ENCODE measurements at regions not wholly inside any gene's neighbourhood (a gene's known extent, or its start where the extent isn't known, plus 50 kb on each side); places are given as distances from the start of the nearest gene placed in this dataset.

- Histone ChIP-seq H3K27me3 (no peaks in the 10 kb centered on the region), H3K9me3 (no peaks in the 10 kb centered on the region), H3K4me1 (peaks cover 17% of the 10 kb centered on the region), H3K36me3 (no peaks in the 10 kb centered on the region), H3K27ac (no peak overlapping the region), H3K4me3 (no peak overlapping the region)
- intact Hi-C loops (cut with DNase I): no loop called here
- TF ChIP-seq CTCF (IDR thresholded peaks at IDR 0.05) (no peak), POLR2AphosphoS5 (IDR thresholded peaks at IDR 0.05; ENCODE audit: insufficient read depth in 1 of 2, low read depth in 1 of 2) (no peak), POLR2A (IDR thresholded peaks at IDR 0.05) (no peak)
- no peak for DNase-seq (ENCODE audit: extremely low spot score in 2 of 2)
Measured at GRCh38 chr5:67543720-67544270, 347.2 kb upstream of the CD180 start.

- Histone ChIP-seq H3K27ac (no peak overlapping the region), H3K9me3 (no peaks in the 10 kb centered on the region), H3K36me3 (no peaks in the 10 kb centered on the region), H3K27me3 (no peaks in the 10 kb centered on the region), H3K4me3 (no peak overlapping the region), H3K4me1 (peaks cover 29% of the 10 kb centered on the region)
- DNase-seq (ENCODE audit: extremely low spot score in 2 of 2): no peak
- intact Hi-C loops (cut with DNase I): no loop called here
- TF ChIP-seq POLR2AphosphoS5 (IDR thresholded peaks at IDR 0.05; ENCODE audit: insufficient read depth in 1 of 2, low read depth in 1 of 2): no peak
- TF ChIP-seq POLR2A (IDR thresholded peaks at IDR 0.05): no peak
- TF ChIP-seq CTCF (IDR thresholded peaks at IDR 0.05): no peak
Measured at GRCh38 chr5:67542479-67542878, 345.9 kb upstream of the CD180 start.

- H3K27ac ChIP-seq: no peak overlapping the region
- intact Hi-C loops (cut with DNase I): no loop called here
- H3K9me3 ChIP-seq: no peaks in the 10 kb centered on the region
- no peaks in the 10 kb centered on the region for H3K36me3 ChIP-seq
- H3K4me3 ChIP-seq: no peak overlapping the region
- TF ChIP-seq POLR2A (IDR thresholded peaks at IDR 0.05) (no peak), CTCF (IDR thresholded peaks at IDR 0.05) (no peak), POLR2AphosphoS5 (IDR thresholded peaks at IDR 0.05; ENCODE audit: insufficient read depth in 1 of 2, low read depth in 1 of 2) (no peak)
- no peaks in the 10 kb centered on the region for H3K27me3 ChIP-seq
- peaks cover 35% of the 10 kb centered on the region for H3K4me1 ChIP-seq
- no peak for DNase-seq (ENCODE audit: extremely low spot score in 2 of 2)
Measured at GRCh38 chr5:67541875-67542274, 345.3 kb upstream of the CD180 start.

- H3K27me3 ChIP-seq: no peaks in the 10 kb centered on the region
- H3K4me3 ChIP-seq: no peak overlapping the region
- no peak for DNase-seq (ENCODE audit: extremely low spot score in 2 of 2)
- no peaks in the 10 kb centered on the region for H3K36me3 ChIP-seq
- TF ChIP-seq POLR2AphosphoS5 (IDR thresholded peaks at IDR 0.05; ENCODE audit: insufficient read depth in 1 of 2, low read depth in 1 of 2) (no peak), CTCF (IDR thresholded peaks at IDR 0.05) (no peak), POLR2A (IDR thresholded peaks at IDR 0.05) (no peak)
- H3K27ac ChIP-seq: peak overlapping the region; percentile 71
- H3K9me3 ChIP-seq: no peaks in the 10 kb centered on the region
- peaks cover 32% of the 10 kb centered on the region for H3K4me1 ChIP-seq
- intact Hi-C loops (cut with DNase I): no loop called here
Measured at GRCh38 chr5:67538855-67539506, 342.4 kb upstream of the CD180 start.

GRCh38 chr5:67537439-67538148 lies 341.0 kb upstream of the CD180 start:
- Histone ChIP-seq H3K27me3 (no peaks in the 10 kb centered on the region), H3K4me3 (peak overlapping the region; percentile 14 to 28), H3K27ac (peak overlapping the region; percentile 71), H3K9me3 (no peaks in the 10 kb centered on the region), H3K4me1 (peaks cover 20% of the 10 kb centered on the region), H3K36me3 (no peaks in the 10 kb centered on the region)
- intact Hi-C loops (cut with DNase I): no loop called here
- DNase-seq (ENCODE audit: extremely low spot score in 2 of 2): no peak
- TF ChIP-seq POLR2AphosphoS5 (IDR thresholded peaks at IDR 0.05; ENCODE audit: insufficient read depth in 1 of 2, low read depth in 1 of 2) (no peak), POLR2A (IDR thresholded peaks at IDR 0.05) (no peak), CTCF (IDR thresholded peaks at IDR 0.05) (no peak)

Data from vagina (tissue), 2 donors.